C1 segment of cervical spinal cord (tissue), 14 donors: ENCODE measurements at regions not wholly inside any gene's neighbourhood (a gene's known extent, or its start where the extent isn't known, plus 50 kb on each side); places are given as distances from the start of the nearest gene placed in this dataset.

Experiments used
- DNase-seq, 14 donors: peaks; one replicate each; lab custom pipeline; 2025; lab: John Stamatoyannopoulos, UW

- no peak for DNase-seq
Measured at GRCh38 chr18:22624176-22624575, 206.5 kb upstream of the CTAGE1 start.

- no peak for DNase-seq
Measured at GRCh38 chr18:22625406-22625805, 207.7 kb upstream of the CTAGE1 start.

- DNase-seq: no peak
Measured at GRCh38 chr18:22626771-22627170, 209.1 kb upstream of the CTAGE1 start.

GRCh38 chr18:22627506-22627905 is 209.8 kb upstream of the CTAGE1 start:
- no peak for DNase-seq

- no peak for DNase-seq
Measured at GRCh38 chr18:22628795-22629510, 211.2 kb upstream of the CTAGE1 start.

GRCh38 chr18:22630980-22631379 is 213.3 kb upstream of the CTAGE1 start:
- DNase-seq: no peak

- DNase-seq: no peak
Measured at GRCh38 chr18:22632191-22632590, 214.5 kb upstream of the CTAGE1 start.

GRCh38 chr18:22634464-22634863 is 216.7 kb upstream of the CTAGE1 start:
- DNase-seq: no peak

- DNase-seq: no peak
Measured at GRCh38 chr18:22637787-22638186, 220.1 kb upstream of the CTAGE1 start.

GRCh38 chr18:22639026-22639463 is 221.3 kb upstream of the CTAGE1 start:
- no peak for DNase-seq

GRCh38 chr18:22639561-22639960 is 221.8 kb upstream of the CTAGE1 start:
- DNase-seq: no peak

GRCh38 chr18:22640281-22640842 is 222.6 kb upstream of the CTAGE1 start:
- DNase-seq: no peak

GRCh38 chr18:22641958-22642357 is 224.2 kb upstream of the CTAGE1 start:
- DNase-seq: no peak

GRCh38 chr18:22643731-22644130 is 226.0 kb upstream of the CTAGE1 start:
- no peak for DNase-seq

GRCh38 chr18:22650247-22650646 is 232.5 kb upstream of the CTAGE1 start:
- no peak for DNase-seq

- no peak for DNase-seq
Measured at GRCh38 chr18:22657619-22658018, 239.9 kb upstream of the CTAGE1 start.

GRCh38 chr18:22658318-22658717 is 240.6 kb upstream of the CTAGE1 start:
- no peak for DNase-seq

GRCh38 chr18:22663378-22663777 is 245.7 kb upstream of the CTAGE1 start:
- no peak for DNase-seq

GRCh38 chr18:22666411-22666940 is 248.8 kb upstream of the CTAGE1 start:
- no peak for DNase-seq

GRCh38 chr18:22667156-22667555 is 249.4 kb upstream of the CTAGE1 start:
- no peak for DNase-seq

- DNase-seq: no peak
Measured at GRCh38 chr18:22667616-22668422, 250.1 kb upstream of the CTAGE1 start.

GRCh38 chr18:22668496-22668895 is 250.8 kb upstream of the CTAGE1 start:
- no peak for DNase-seq
